ENCODE measurements at regions not wholly inside any gene's neighbourhood (a gene's known extent, or its start where the extent isn't known, plus 50 kb on each side); places are given as distances from the start of the nearest gene placed in this dataset.
"Not testable (repeated sequence)": the region's sequence is repeated elsewhere in the genome, so short reads cannot be mapped to it uniquely, and the experiment has no call there.

GRCh38 chr15:98358274-98358673 is 290.1 kb upstream of the IGF1R start:
- TF ChIP-seq EZH2 (IDR thresholded peaks at IDR 0.05; ENCODE audit: borderline replicate concordance, low read length); CTCF (IDR thresholded peaks at IDR 0.05; ENCODE audit: low read length): not testable (repeated sequence)
